GM18868 (cell line): ENCODE measurements at regions not wholly inside any gene's neighbourhood (a gene's known extent, or its start where the extent isn't known, plus 50 kb on each side); places are given as distances from the start of the nearest gene placed in this dataset.

Experiments used
- ATAC-seq: cut with Tn5 transposase; IDR thresholded peaks from one replicate; pipeline ENCODE4 v1.9.1; 2021; ENCODE audit warnings: mild to moderate bottlenecking, moderate library complexity; ENCODE audit not compliant: unreplicated experiment

GRCh38 chr11:11016943-11017342 lies 159.1 kb upstream of the ZBED5 start:
- ATAC-seq: no peak

DNA sequence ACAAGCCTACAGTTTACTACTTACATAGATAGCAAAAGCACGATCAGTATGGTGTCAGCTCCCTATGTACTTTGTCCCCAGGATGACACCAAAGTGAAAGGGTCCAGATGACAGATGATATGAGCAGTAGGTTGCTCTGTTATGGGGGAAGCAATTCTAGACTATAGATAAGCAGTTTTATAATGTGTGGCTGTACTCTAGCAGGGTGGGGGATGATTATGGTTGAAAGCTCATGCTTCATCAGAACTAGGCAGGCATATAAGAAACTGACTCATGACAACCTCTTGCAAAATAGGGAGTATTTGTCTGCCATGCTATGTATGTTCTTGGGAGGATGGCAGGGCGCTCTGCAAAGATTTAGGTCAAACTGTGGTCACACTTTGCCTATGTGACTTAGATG lies 158.2 kb upstream of the ZBED5 start:
- no peak for ATAC-seq

GRCh38 chr11:11011617-11012016 lies 153.8 kb upstream of the ZBED5 start:
- ATAC-seq: no peak

DNA sequence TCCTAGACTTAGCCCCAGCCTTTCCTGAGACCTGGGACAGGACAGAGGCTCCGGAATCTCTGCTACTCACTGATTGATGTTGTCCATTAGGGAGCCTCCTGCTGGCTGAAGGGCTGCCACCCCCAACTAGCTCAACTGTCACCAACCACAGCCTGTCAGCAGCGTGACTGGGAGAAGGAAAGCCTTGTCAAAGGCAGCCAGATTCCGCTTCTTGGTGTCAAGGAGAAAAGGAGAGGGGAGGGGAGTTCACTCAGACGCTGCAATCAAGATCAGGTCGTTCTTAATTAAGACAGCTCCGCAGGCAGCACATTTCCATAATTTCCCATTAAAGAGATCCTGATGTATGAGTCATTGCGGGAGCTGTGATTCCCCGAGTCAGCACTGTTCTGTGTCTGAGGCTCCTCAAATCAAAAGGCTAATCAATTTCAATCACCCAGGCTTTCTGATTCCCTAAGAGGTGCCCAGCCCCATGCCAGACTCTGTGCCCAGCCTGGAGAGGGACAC lies 152.8 kb upstream of the ZBED5 start:
- ATAC-seq: no peak

- ATAC-seq: no peak
These were observed 151.3 kb upstream of the ZBED5 start for GRCh38 chr11:11009179-11009578.

- ATAC-seq: no peak
These were observed 146.2 kb upstream of the ZBED5 start for GRCh38 chr11:11004069-11004468.

DNA sequence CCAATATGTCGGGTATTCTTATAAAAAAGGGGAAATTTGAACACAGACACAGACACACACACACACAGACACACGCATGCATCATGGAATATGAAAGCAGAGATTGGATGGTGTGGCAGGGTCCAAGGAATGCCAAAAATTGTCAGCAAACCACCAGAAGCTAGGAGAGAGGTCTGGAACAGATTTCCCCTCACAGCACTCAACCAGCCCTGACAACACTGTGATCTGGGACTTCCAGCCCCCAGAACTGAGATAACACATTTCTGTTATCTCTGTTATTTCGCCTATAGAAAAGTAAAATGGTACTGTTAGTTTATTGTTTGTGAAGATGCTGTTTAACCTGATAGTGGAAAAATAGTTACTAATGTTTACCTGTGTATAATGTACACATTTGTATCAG lies 145.4 kb upstream of the ZBED5 start:
- ATAC-seq: no peak

GRCh38 chr11:11000579-11001283 lies 142.9 kb upstream of the ZBED5 start:
- ATAC-seq: no peak

- ATAC-seq: no peak
These were observed 140.8 kb upstream of the ZBED5 start for GRCh38 chr11:10998674-10999073.

DNA sequence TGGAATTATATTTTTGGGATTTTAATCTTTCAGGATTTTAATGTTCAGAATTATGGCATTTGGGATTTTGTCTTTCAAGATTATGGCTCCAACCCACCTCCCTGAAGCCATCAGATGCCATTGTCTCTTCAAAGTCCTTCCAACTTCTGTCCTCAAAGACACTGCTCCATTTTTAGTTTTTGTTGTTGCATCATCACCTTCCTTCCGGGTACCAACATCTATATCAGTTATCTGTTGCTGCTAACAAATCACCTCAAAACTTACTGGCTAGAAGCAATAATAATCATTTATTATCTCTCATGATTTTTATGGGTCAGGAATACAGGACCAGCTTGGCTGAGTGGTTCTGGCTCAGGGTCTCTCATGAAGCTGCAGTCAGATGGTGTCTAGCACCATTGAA lies 138.8 kb upstream of the ZBED5 start:
- no peak for ATAC-seq

- ATAC-seq: no peak
These were observed 135.8 kb upstream of the ZBED5 start for GRCh38 chr11:10993640-10994039.

- no peak for ATAC-seq
These were observed 135.3 kb upstream of the ZBED5 start for GRCh38 chr11:10993186-10993585.

DNA sequence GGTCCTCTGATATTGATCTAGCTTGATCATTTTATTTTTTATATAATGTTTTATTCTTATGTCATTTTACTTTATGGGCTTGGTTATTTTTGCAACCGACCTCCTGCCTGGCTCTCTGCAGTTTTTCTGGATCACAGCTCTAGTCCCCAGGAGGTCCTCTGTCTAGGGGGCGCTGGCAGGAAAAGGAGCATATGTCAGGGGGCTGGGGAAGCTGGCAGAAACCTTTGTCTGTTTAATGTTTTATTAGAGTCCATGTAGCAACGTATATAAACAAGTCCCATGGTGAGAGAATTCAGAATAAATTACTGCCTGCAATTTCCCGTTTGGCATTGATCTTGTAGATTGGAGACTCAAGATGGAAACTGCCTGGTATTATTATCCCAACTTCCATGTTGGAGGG lies 133.5 kb upstream of the ZBED5 start:
- no peak for ATAC-seq

GRCh38 chr11:10990637-10991193 lies 132.9 kb upstream of the ZBED5 start:
- ATAC-seq: no peak

- ATAC-seq: no peak
These were observed 132.3 kb upstream of the ZBED5 start for GRCh38 chr11:10990160-10990559.

- ATAC-seq: no peak
These were observed 128.2 kb upstream of the ZBED5 start for GRCh38 chr11:10986006-10986405.

GRCh38 chr11:10984742-10985141 lies 126.9 kb upstream of the ZBED5 start:
- no peak for ATAC-seq

DNA sequence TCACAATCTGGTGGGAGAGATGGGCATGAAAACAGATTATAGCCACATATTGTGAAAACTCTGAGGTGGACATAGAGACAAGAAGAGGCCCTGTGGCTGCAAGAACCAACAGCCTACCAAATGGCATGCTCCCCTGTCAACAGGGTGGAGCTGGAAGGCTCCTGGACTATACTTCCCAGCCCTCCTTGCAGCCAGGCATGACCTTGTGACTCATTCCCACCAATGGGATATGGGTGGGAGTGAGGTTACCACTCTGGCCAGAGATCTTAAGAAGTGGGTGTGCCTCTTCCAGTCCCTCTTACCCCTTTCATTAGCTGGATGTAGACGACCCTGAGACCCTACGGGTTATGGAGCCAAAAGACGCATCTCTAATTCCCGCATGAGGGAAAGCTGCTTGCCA lies 126.4 kb upstream of the ZBED5 start:
- no peak for ATAC-seq

GRCh38 chr11:10982704-10983510 lies 125.1 kb upstream of the ZBED5 start:
- no peak for ATAC-seq

DNA sequence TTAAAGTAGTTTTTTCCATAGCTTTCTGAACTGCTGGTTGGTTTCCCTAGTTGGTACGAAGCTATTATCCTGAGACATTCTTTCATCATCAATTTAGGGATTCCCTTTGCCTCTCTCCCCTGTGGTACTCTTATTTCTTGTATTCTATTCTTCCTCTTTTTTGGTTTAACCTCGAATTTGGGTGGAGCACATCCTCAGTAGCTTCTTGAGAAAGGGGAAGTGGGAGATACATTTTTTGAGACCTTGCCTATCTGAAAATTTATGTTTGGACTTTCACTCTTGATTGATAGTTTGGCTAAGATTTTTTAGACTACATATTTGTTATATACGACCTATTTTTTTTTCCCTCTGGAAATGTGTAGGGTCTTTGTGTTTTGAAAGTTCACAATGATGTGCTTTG lies 121.7 kb upstream of the ZBED5 start:
- no peak for ATAC-seq

GRCh38 chr11:10978198-10978597 lies 120.3 kb upstream of the ZBED5 start:
- ATAC-seq: no peak

DNA sequence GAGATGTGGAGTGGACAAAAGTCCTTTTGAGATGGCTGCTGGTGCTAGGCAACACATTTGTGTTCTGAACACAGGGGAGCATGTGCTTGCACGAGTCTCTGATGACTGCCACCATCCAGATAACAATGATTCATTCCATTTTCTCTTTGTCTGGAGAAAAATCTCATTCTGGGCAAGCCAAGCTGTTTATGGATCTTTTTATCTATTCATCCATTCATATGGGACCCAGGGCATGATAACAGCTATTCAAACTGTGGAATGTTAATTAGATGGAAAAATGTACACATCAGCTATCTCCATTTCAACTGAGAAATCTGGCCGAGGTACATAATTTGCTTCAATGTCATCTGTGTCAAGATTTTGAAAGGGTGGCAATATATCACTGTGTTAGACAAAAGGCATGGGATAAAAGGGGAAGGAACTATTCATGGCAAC lies 117.5 kb upstream of the ZBED5 start:
- ATAC-seq: no peak
